ENCODE measurements at regions not wholly inside any gene's neighbourhood (a gene's known extent, or its start where the extent isn't known, plus 50 kb on each side); places are given as distances from the start of the nearest gene placed in this dataset.

- CTCF ChIA-PET, result no interaction called here
- Mint-ChIP-seq H3K4me1 (ENCODE audit: low read depth) (no peaks in the 10 kb centered on the region), H3K9me3 (no peaks in the 10 kb centered on the region), H3K36me3 (no peaks in the 10 kb centered on the region), H3K27me3 (no peaks in the 10 kb centered on the region), H3K4me3 (no peak overlapping the region), H3K27ac (no peak overlapping the region)
- intact Hi-C loops (cut with micrococcal nuclease), result no loop called here
- DNase-seq, result no peak
- POLR2A ChIA-PET, result no interaction called here
Measured at GRCh38 chr21:24716281-24716918, 890.9 kb downstream of the MRPL39 start.

GRCh38 chr21:24714646-24715200 is 892.6 kb downstream of the MRPL39 start:
- CTCF ChIA-PET, result no interaction called here
- POLR2A ChIA-PET, result no interaction called here
- Mint-ChIP-seq H3K4me3 (no peak overlapping the region), H3K9me3 (peaks cover 2% of the 10 kb centered on the region), H3K36me3 (no peaks in the 10 kb centered on the region), H3K4me1 (ENCODE audit: low read depth) (no peaks in the 10 kb centered on the region), H3K27me3 (no peaks in the 10 kb centered on the region), H3K27ac (no peak overlapping the region)
- no peak for DNase-seq
- intact Hi-C loops (cut with micrococcal nuclease), result no loop called here

GRCh38 chr21:24705201-24705600 is 902.1 kb downstream of the MRPL39 start:
- Mint-ChIP-seq H3K4me1 (ENCODE audit: low read depth) (no peaks in the 10 kb centered on the region), H3K4me3 (no peak overlapping the region), H3K27me3 (no peaks in the 10 kb centered on the region), H3K9me3 (peaks cover 5% of the 10 kb centered on the region), H3K27ac (no peak overlapping the region), H3K36me3 (no peaks in the 10 kb centered on the region)
- POLR2A ChIA-PET, result no interaction called here
- CTCF ChIA-PET, result no interaction called here
- no peak for DNase-seq
- intact Hi-C loops (cut with micrococcal nuclease), result no loop called here

- ChIA-PET CTCF (no interaction called here), POLR2A (no interaction called here)
- Mint-ChIP-seq H3K27me3 (no peaks in the 10 kb centered on the region), H3K4me1 (ENCODE audit: low read depth) (no peaks in the 10 kb centered on the region), H3K9me3 (peaks cover 2% of the 10 kb centered on the region), H3K4me3 (no peak overlapping the region), H3K36me3 (no peaks in the 10 kb centered on the region), H3K27ac (no peak overlapping the region)
- no peak for DNase-seq
- intact Hi-C loops (cut with micrococcal nuclease), result no loop called here
Measured at GRCh38 chr21:24693779-24694178, 913.5 kb downstream of the MRPL39 start.

GRCh38 chr21:24681456-24681855 is 925.8 kb downstream of the MRPL39 start:
- Mint-ChIP-seq H3K36me3 (no peaks in the 10 kb centered on the region), H3K27ac (no peak overlapping the region), H3K27me3 (no peaks in the 10 kb centered on the region), H3K4me3 (no peak overlapping the region), H3K9me3 (no peaks in the 10 kb centered on the region), H3K4me1 (ENCODE audit: low read depth) (no peaks in the 10 kb centered on the region)
- ChIA-PET CTCF (no interaction called here), POLR2A (no interaction called here)
- DNase-seq, result no peak
- intact Hi-C loops (cut with micrococcal nuclease), result no loop called here

GRCh38 chr21:24671901-24672300 is 935.4 kb downstream of the MRPL39 start:
- Mint-ChIP-seq H3K4me3 (no peak overlapping the region), H3K27me3 (no peaks in the 10 kb centered on the region), H3K36me3 (no peaks in the 10 kb centered on the region), H3K9me3 (no peaks in the 10 kb centered on the region), H3K4me1 (ENCODE audit: low read depth) (no peaks in the 10 kb centered on the region), H3K27ac (no peak overlapping the region)
- no peak for DNase-seq
- ChIA-PET POLR2A (no interaction called here), CTCF (interaction anchor here (1.1 kb wide), 1 partner anchor 13 kb away, joined by 3 read pairs; no protein-coding TSS in a partner anchor)
- intact Hi-C loops (cut with micrococcal nuclease), result no loop called here

GRCh38 chr21:24658926-24659325 is 948.4 kb downstream of the MRPL39 start:
- no peak overlapping the region for H3K4me3 Mint-ChIP-seq
- H3K36me3 Mint-ChIP-seq, result no peaks in the 10 kb centered on the region
- H3K27ac Mint-ChIP-seq, result no peak overlapping the region
- intact Hi-C loops (cut with micrococcal nuclease), result no loop called here
- H3K27me3 Mint-ChIP-seq, result no peaks in the 10 kb centered on the region
- POLR2A ChIA-PET, result no interaction called here
- peaks cover 3% of the 10 kb centered on the region for H3K9me3 Mint-ChIP-seq
- no peak for DNase-seq
- CTCF ChIA-PET, result interaction anchor here (1.1 kb wide), 1 partner anchor 13 kb away, joined by 3 read pairs; no protein-coding TSS in a partner anchor
- H3K4me1 Mint-ChIP-seq (ENCODE audit: low read depth), result no peaks in the 10 kb centered on the region

- intact Hi-C loops (cut with micrococcal nuclease), result no loop called here
- H3K36me3 Mint-ChIP-seq, result no peaks in the 10 kb centered on the region
- ChIA-PET CTCF (interaction anchor here (1.1 kb wide), 1 partner anchor 14 kb away, joined by 3 read pairs; no protein-coding TSS in a partner anchor), POLR2A (no interaction called here)
- no peaks in the 10 kb centered on the region for H3K27me3 Mint-ChIP-seq
- no peak overlapping the region for H3K4me3 Mint-ChIP-seq
- H3K4me1 Mint-ChIP-seq (ENCODE audit: low read depth), result no peaks in the 10 kb centered on the region
- no peak overlapping the region for H3K27ac Mint-ChIP-seq
- H3K9me3 Mint-ChIP-seq, result peaks cover 3% of the 10 kb centered on the region
- DNase-seq, result no peak
Measured at GRCh38 chr21:24658026-24658425, 949.3 kb downstream of the MRPL39 start.

- POLR2A ChIA-PET, result no interaction called here
- Mint-ChIP-seq H3K36me3 (no peaks in the 10 kb centered on the region), H3K4me3 (no peak overlapping the region)
Measured at GRCh38 chr21:24649691-24650090, 957.6 kb downstream of the MRPL39 start.

GRCh38 chr21:24636696-24637095 is 970.6 kb downstream of the MRPL39 start:
- Mint-ChIP-seq H3K36me3 (no peaks in the 10 kb centered on the region), H3K27me3 (no peaks in the 10 kb centered on the region), H3K4me3 (no peak overlapping the region), H3K4me1 (ENCODE audit: low read depth) (no peaks in the 10 kb centered on the region), H3K9me3 (peaks cover 2% of the 10 kb centered on the region), H3K27ac (no peak overlapping the region)
- ChIA-PET CTCF (no interaction called here), POLR2A (no interaction called here)
- DNase-seq, result no peak
- intact Hi-C loops (cut with micrococcal nuclease), result no loop called here

More at GRCh38 chr21:24649691-24650090, 957.6 kb downstream of the MRPL39 start:
- intact Hi-C loops (cut with micrococcal nuclease), result no loop called here
- Mint-ChIP-seq H3K27me3 (no peaks in the 10 kb centered on the region), H3K4me1 (ENCODE audit: low read depth) (no peaks in the 10 kb centered on the region), H3K27ac (no peak overlapping the region), H3K9me3 (peaks cover 2% of the 10 kb centered on the region)
- no peak for DNase-seq
- CTCF ChIA-PET, result no interaction called here

- DNase-seq, result no peak
- ChIA-PET CTCF (no interaction called here), POLR2A (no interaction called here)
- intact Hi-C loops (cut with micrococcal nuclease), result no loop called here
- H3K4me1 Mint-ChIP-seq (ENCODE audit: low read depth), result no peaks in the 10 kb centered on the region
- no peak overlapping the region for H3K4me3 Mint-ChIP-seq
- no peaks in the 10 kb centered on the region for H3K36me3 Mint-ChIP-seq
- H3K27ac Mint-ChIP-seq, result no peak overlapping the region
- H3K9me3 Mint-ChIP-seq, result no peaks in the 10 kb centered on the region
- no peaks in the 10 kb centered on the region for H3K27me3 Mint-ChIP-seq
Measured at GRCh38 chr21:24634749-24635148, 972.5 kb downstream of the MRPL39 start.

GRCh38 chr21:24628536-24628935 is 978.7 kb downstream of the MRPL39 start:
- Mint-ChIP-seq H3K4me3 (no peak overlapping the region), H3K27me3 (no peaks in the 10 kb centered on the region), H3K9me3 (no peaks in the 10 kb centered on the region), H3K4me1 (ENCODE audit: low read depth) (no peaks in the 10 kb centered on the region), H3K27ac (no peak overlapping the region), H3K36me3 (no peaks in the 10 kb centered on the region)
- POLR2A ChIA-PET, result no interaction called here
- intact Hi-C loops (cut with micrococcal nuclease), result no loop called here
- CTCF ChIA-PET, result no interaction called here
- no peak for DNase-seq

GRCh38 chr21:24628046-24628445 is 979.2 kb downstream of the MRPL39 start:
- Mint-ChIP-seq H3K4me1 (ENCODE audit: low read depth) (no peaks in the 10 kb centered on the region), H3K4me3 (no peak overlapping the region), H3K27me3 (no peaks in the 10 kb centered on the region), H3K27ac (no peak overlapping the region), H3K36me3 (no peaks in the 10 kb centered on the region), H3K9me3 (no peaks in the 10 kb centered on the region)
- ChIA-PET POLR2A (no interaction called here), CTCF (no interaction called here)
- DNase-seq, result no peak
- intact Hi-C loops (cut with micrococcal nuclease), result no loop called here

Measured in activated CD4-positive, alpha-beta memory T cell treated with anti-CD3 and anti-CD28 coated beads for 36 hours (primary cell).